ENCODE measurements at regions not wholly inside any gene's neighbourhood (a gene's known extent, or its start where the extent isn't known, plus 50 kb on each side); places are given as distances from the start of the nearest gene placed in this dataset.

- no peak for TF ChIP-seq CTCF (IDR thresholded peaks at IDR 0.05)
- Histone ChIP-seq H3K9me3 (no peaks in the 10 kb centered on the region), H3K27me3 (no peaks in the 10 kb centered on the region), H3K27ac (no peak overlapping the region), H3K4me1 (ENCODE audit: control insufficient read depth in 1 of 2, insufficient read depth in 1 of 2, low read depth in 1 of 2, low read length in 1 of 2) (no peaks in the 10 kb centered on the region), H3K36me3 (no peaks in the 10 kb centered on the region), H3K4me3 (ENCODE audit: low read depth in 1 of 2, low read length in 1 of 2) (no peak overlapping the region)
Measured at GRCh38 chrX:78540171-78540570, 119.0 kb downstream of the RTL3 start.

GRCh38 chrX:78534221-78534620 is 124.9 kb downstream of the RTL3 start:
- Histone ChIP-seq H3K4me3 (ENCODE audit: low read depth in 1 of 2, low read length in 1 of 2) (no peak overlapping the region), H3K27me3 (no peaks in the 10 kb centered on the region), H3K4me1 (ENCODE audit: control insufficient read depth in 1 of 2, insufficient read depth in 1 of 2, low read depth in 1 of 2, low read length in 1 of 2) (peaks cover 0 to 6% of the 10 kb centered on the region in 2 experiments), H3K36me3 (no peaks in the 10 kb centered on the region), H3K27ac (no peak overlapping the region), H3K9me3 (no peaks in the 10 kb centered on the region)
- no peak for TF ChIP-seq CTCF (IDR thresholded peaks at IDR 0.05)

GRCh38 chrX:78532363-78532762 is 126.8 kb downstream of the RTL3 start:
- H3K4me1 ChIP-seq (ENCODE audit: control insufficient read depth in 1 of 2, insufficient read depth in 1 of 2, low read depth in 1 of 2, low read length in 1 of 2): peaks cover 0 to 6% of the 10 kb centered on the region in 2 experiments
- TF ChIP-seq CTCF (IDR thresholded peaks at IDR 0.05): no peak
- no peaks in the 10 kb centered on the region for H3K9me3 ChIP-seq
- no peaks in the 10 kb centered on the region for H3K27me3 ChIP-seq
- no peaks in the 10 kb centered on the region for H3K36me3 ChIP-seq
- no peak overlapping the region for H3K27ac ChIP-seq
- H3K4me3 ChIP-seq (ENCODE audit: low read depth in 1 of 2, low read length in 1 of 2): no peak overlapping the region

- TF ChIP-seq CTCF (IDR thresholded peaks at IDR 0.05): no peak
- no peaks in the 10 kb centered on the region for H3K36me3 ChIP-seq
- peaks cover 0 to 6% of the 10 kb centered on the region in 2 experiments for H3K4me1 ChIP-seq (ENCODE audit: control insufficient read depth in 1 of 2, insufficient read depth in 1 of 2, low read depth in 1 of 2, low read length in 1 of 2)
- H3K27me3 ChIP-seq: no peaks in the 10 kb centered on the region
- no peak overlapping the region for H3K4me3 ChIP-seq (ENCODE audit: low read depth in 1 of 2, low read length in 1 of 2)
- H3K27ac ChIP-seq: no peak overlapping the region
- no peaks in the 10 kb centered on the region for H3K9me3 ChIP-seq
Measured at GRCh38 chrX:78527818-78528217, 131.3 kb downstream of the RTL3 start.

GRCh38 chrX:78527263-78527662 is 131.9 kb downstream of the RTL3 start:
- Histone ChIP-seq H3K4me1 (ENCODE audit: control insufficient read depth in 1 of 2, insufficient read depth in 1 of 2, low read depth in 1 of 2, low read length in 1 of 2) (peaks cover 0 to 5% of the 10 kb centered on the region in 2 experiments), H3K9me3 (no peaks in the 10 kb centered on the region), H3K4me3 (ENCODE audit: low read depth in 1 of 2, low read length in 1 of 2) (no peak overlapping the region), H3K27me3 (no peaks in the 10 kb centered on the region), H3K27ac (no peak overlapping the region), H3K36me3 (no peaks in the 10 kb centered on the region)
- TF ChIP-seq CTCF (IDR thresholded peaks at IDR 0.05): no peak

- Histone ChIP-seq H3K4me3 (ENCODE audit: low read depth in 1 of 2, low read length in 1 of 2) (no peak overlapping the region), H3K27ac (no peak overlapping the region), H3K4me1 (ENCODE audit: control insufficient read depth in 1 of 2, insufficient read depth in 1 of 2, low read depth in 1 of 2, low read length in 1 of 2) (no peaks in the 10 kb centered on the region), H3K9me3 (no peaks in the 10 kb centered on the region), H3K36me3 (no peaks in the 10 kb centered on the region), H3K27me3 (no peaks in the 10 kb centered on the region)
- no peak for TF ChIP-seq CTCF (IDR thresholded peaks at IDR 0.05)
Measured at GRCh38 chrX:78522601-78523000, 136.5 kb downstream of the RTL3 start.
